Neural progenitor cell (in vitro differentiated cells): ENCODE measurements at regions not wholly inside any gene's neighbourhood (a gene's known extent, or its start where the extent isn't known, plus 50 kb on each side); places are given as distances from the start of the nearest gene placed in this dataset.

Source experiments
- DNase-seq: peaks from one replicate; pipeline ENCODE4 v3.0.0-alpha.2; 2016; ENCODE audit warnings: low spot score
- H2AFZ ChIP-seq: fragments of 200-600 bp; sonication (generic); replicated peaks from 2 replicates; pipeline ENCODE4 v1.6.1; 2016; ENCODE audit warnings: antibody characterized with exemption
- H3F3A ChIP-seq: fragments of 200-600 bp; sonication (generic); 2 replicates; pipeline ENCODE4 v1.6.1; 2016; ENCODE audit warnings: antibody characterized with exemption, low read depth
- H3K27ac ChIP-seq: fragments of 200-600 bp; sonication (generic); 2 replicates; pipeline ENCODE4 v1.5.1; 2016; ENCODE audit warnings: mild to moderate bottlenecking
- H3K27me3 ChIP-seq: fragments of 200-600 bp; sonication (generic); 2 replicates; pipeline ENCODE4 v1.6.1; 2016; ENCODE audit warnings: mild to moderate bottlenecking, moderate library complexity
- H3K36me3 ChIP-seq: fragments of 200-600 bp; sonication (generic); 2 replicates; pipeline ENCODE4 v1.5.1; 2016
- H3K4me1 ChIP-seq: fragments of 200-600 bp; sonication (generic); 2 replicates; pipeline ENCODE4 v1.6.1; 2016; ENCODE audit warnings: mixed run types
- H3K4me2 ChIP-seq: fragments of 200-600 bp; sonication (generic); 2 replicates; pipeline ENCODE4 v1.6.1; 2016
- H3K4me3 ChIP-seq: fragments of 200-600 bp; sonication (generic); 2 replicates; pipeline ENCODE4 v1.5.1; 2016
- H3K79me2 ChIP-seq: fragments of 200-600 bp; sonication (generic); 2 replicates; pipeline ENCODE4 v1.6.1; 2016; ENCODE audit warnings: low read depth
- H3K9ac ChIP-seq: fragments of 200-600 bp; sonication (generic); 2 replicates; pipeline ENCODE4 v1.6.1; 2016
- H3K9me3 ChIP-seq: fragments of 200-600 bp; sonication (generic); 2 replicates; pipeline ENCODE4 v1.5.1; 2016; ENCODE audit warnings: low read depth
- H4K20me1 ChIP-seq: fragments of 200-600 bp; sonication (generic); 2 replicates; pipeline ENCODE4 v1.6.1; 2016; ENCODE audit warnings: low read depth
- H3K27ac Mint-ChIP-seq: 3 replicates; pipeline ENCODE4 v1.8.0; 2021; ENCODE audit warnings: mixed read lengths
- H3K27me3 Mint-ChIP-seq: 2 replicates; pipeline ENCODE4 v1.8.0; 2022; ENCODE audit warnings: low read depth, mild to moderate bottlenecking, inconsistent platforms, moderate library complexity, mixed read lengths; ENCODE audit not compliant: insufficient read depth
- H3K36me3 Mint-ChIP-seq: 3 replicates; pipeline ENCODE4 v1.8.0; 2021; ENCODE audit warnings: mixed read lengths
- H3K4me1 Mint-ChIP-seq: 3 replicates; pipeline ENCODE4 v1.8.0; 2021; ENCODE audit warnings: mixed read lengths
- H3K4me3 Mint-ChIP-seq: 3 replicates; pipeline ENCODE4 v1.8.0; 2021; ENCODE audit warnings: mild to moderate bottlenecking, moderate library complexity, mixed read lengths
- H3K9me3 Mint-ChIP-seq: 3 replicates; pipeline ENCODE4 v1.8.0; 2020; ENCODE audit warnings: mixed read lengths
- EZH2 ChIP-seq: fragments of 200-600 bp; sonication (generic); IDR thresholded peaks from 2 replicates; pipeline ENCODE4 v1.6.1; 2017; ENCODE audit warnings: antibody characterized with exemption, mild to moderate bottlenecking, moderate library complexity
- EZH2phosphoT487 ChIP-seq: fragments of 200-600 bp; sonication (generic); IDR thresholded peaks from 2 replicates; pipeline ENCODE4 v1.6.1; 2017; ENCODE audit warnings: antibody characterized with exemption
- TF ChIP-seq, protein P1 (sequence below): fragments of 200-600 bp; sonication (generic); IDR thresholded peaks from 2 replicates; pipeline ENCODE4 v1.5.1; 2017; ENCODE audit warnings: antibody characterized with exemption, mild to moderate bottlenecking

DNA sequence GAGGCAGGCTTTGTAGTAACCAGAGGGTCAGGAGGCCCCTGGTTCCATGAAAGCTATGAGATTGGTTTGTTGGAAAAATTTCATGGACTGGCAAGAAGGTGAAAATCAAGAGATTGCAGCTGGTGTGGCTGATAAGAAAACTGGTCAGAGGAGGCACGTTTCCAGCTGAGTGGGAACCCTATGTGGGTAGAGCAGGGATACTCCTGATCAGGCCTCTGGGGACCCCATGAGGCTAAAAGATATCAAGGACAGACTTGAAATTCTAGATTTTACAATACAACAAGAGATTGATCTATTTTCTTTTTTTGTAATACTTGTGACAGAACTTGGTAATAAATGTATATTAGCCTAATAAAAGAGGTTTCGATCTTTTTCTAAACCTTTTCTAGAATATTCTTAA is 1615.1 kb downstream of the DPP10 start:
- no peak overlapping the region for H3K4me3 ChIP-seq
- no peak overlapping the region for H3K27ac ChIP-seq
- H3K9ac ChIP-seq, result no peak overlapping the region
- peak overlapping the region; percentile 57 for H2AFZ ChIP-seq
- H4K20me1 ChIP-seq, result no peaks in the 10 kb centered on the region
- no peaks in the 10 kb centered on the region for H3K36me3 ChIP-seq
- H3K79me2 ChIP-seq, result no peaks in the 10 kb centered on the region
- no peak overlapping the region for H3K4me3 Mint-ChIP-seq
- H3K36me3 Mint-ChIP-seq, result no peaks in the 10 kb centered on the region
- no peak overlapping the region for H3K4me2 ChIP-seq
- no peaks in the 10 kb centered on the region for H3F3A ChIP-seq
- no peaks in the 10 kb centered on the region for H3K27me3 ChIP-seq
- H3K4me1 Mint-ChIP-seq, result no peaks in the 10 kb centered on the region
- peak overlapping the region; percentile 1 for H3K27ac Mint-ChIP-seq
- no peaks in the 10 kb centered on the region for H3K9me3 ChIP-seq
- peak; percentile 30 for DNase-seq
- H3K9me3 Mint-ChIP-seq, result peaks cover 10% of the 10 kb centered on the region
- peaks cover 3% of the 10 kb centered on the region for H3K27me3 Mint-ChIP-seq
- no peak for TF ChIP-seq EZH2phosphoT487
- TF ChIP-seq, protein P1, sequence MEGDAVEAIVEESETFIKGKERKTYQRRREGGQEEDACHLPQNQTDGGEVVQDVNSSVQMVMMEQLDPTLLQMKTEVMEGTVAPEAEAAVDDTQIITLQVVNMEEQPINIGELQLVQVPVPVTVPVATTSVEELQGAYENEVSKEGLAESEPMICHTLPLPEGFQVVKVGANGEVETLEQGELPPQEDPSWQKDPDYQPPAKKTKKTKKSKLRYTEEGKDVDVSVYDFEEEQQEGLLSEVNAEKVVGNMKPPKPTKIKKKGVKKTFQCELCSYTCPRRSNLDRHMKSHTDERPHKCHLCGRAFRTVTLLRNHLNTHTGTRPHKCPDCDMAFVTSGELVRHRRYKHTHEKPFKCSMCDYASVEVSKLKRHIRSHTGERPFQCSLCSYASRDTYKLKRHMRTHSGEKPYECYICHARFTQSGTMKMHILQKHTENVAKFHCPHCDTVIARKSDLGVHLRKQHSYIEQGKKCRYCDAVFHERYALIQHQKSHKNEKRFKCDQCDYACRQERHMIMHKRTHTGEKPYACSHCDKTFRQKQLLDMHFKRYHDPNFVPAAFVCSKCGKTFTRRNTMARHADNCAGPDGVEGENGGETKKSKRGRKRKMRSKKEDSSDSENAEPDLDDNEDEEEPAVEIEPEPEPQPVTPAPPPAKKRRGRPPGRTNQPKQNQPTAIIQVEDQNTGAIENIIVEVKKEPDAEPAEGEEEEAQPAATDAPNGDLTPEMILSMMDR, result peak; percentile 32
- no peak for TF ChIP-seq EZH2
- H3K4me1 ChIP-seq, result no peaks in the 10 kb centered on the region

DNA sequence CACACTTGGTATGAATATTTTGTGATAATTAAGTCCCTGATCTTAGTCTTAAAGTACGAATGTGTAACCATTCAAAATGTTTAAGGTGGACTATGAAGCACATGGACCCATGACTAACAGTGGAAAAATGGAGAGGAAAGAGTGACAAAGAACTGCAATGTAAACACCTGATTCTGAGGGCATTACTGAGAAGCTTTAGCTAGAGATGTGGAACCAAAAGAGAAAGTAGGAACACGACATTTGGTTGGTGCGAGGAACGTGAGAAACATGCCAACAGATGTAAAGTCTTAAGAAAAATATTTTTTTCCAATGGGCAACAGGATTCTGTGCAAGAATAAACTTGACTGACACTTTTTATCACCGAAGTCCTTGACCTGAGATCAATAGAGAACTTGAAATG is 1618.6 kb downstream of the DPP10 start:
- no peaks in the 10 kb centered on the region for H3K27me3 ChIP-seq
- Mint-ChIP-seq H3K36me3 (no peaks in the 10 kb centered on the region), H3K27me3 (no peaks in the 10 kb centered on the region), H3K9me3 (no peaks in the 10 kb centered on the region), H3K27ac (no peak overlapping the region), H3K4me1 (no peaks in the 10 kb centered on the region), H3K4me3 (no peak overlapping the region)
- H3K9me3 ChIP-seq, result no peaks in the 10 kb centered on the region
- no peak overlapping the region for H3K4me2 ChIP-seq
- H3K27ac ChIP-seq, result no peak overlapping the region
- TF ChIP-seq EZH2 (no peak), EZH2phosphoT487 (no peak)
- TF ChIP-seq, protein P1, result no peak
- H4K20me1 ChIP-seq, result no peaks in the 10 kb centered on the region
- H2AFZ ChIP-seq, result no peak overlapping the region
- no peak overlapping the region for H3K9ac ChIP-seq
- no peaks in the 10 kb centered on the region for H3K4me1 ChIP-seq
- no peaks in the 10 kb centered on the region for H3K79me2 ChIP-seq
- no peak overlapping the region for H3K4me3 ChIP-seq
- DNase-seq, result no peak
- H3F3A ChIP-seq, result no peaks in the 10 kb centered on the region
- no peaks in the 10 kb centered on the region for H3K36me3 ChIP-seq

DNA sequence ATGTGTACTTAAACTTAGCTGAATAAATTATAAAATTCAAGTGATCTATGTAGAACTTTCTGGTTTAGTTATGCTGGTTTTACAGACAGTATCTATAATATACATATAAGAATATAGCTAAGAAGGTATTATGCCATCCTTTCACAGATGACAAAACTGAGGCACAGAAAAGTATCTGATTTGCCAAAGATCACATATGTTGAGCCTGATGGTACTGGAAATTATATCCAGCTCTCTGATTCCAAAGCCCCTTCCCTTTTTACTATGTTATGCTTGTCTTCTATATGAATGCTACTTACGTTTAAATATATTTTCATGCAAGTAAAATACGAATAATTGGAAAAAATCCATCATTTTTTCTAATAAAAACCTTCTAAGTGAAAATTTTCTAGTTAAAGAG is 1631.3 kb downstream of the DPP10 start:
- no peaks in the 10 kb centered on the region for H3K4me1 ChIP-seq
- H3K36me3 Mint-ChIP-seq, result no peaks in the 10 kb centered on the region
- no peaks in the 10 kb centered on the region for H3K27me3 ChIP-seq
- H3K9me3 Mint-ChIP-seq, result no peaks in the 10 kb centered on the region
- no peak overlapping the region for H3K27ac Mint-ChIP-seq
- H3K4me1 Mint-ChIP-seq, result no peaks in the 10 kb centered on the region
- no peak overlapping the region for H3K27ac ChIP-seq
- no peaks in the 10 kb centered on the region for H3K36me3 ChIP-seq
- no peaks in the 10 kb centered on the region for H3K9me3 ChIP-seq
- H3K79me2 ChIP-seq, result no peaks in the 10 kb centered on the region
- no peak overlapping the region for H3K4me2 ChIP-seq
- H2AFZ ChIP-seq, result no peak overlapping the region
- no peaks in the 10 kb centered on the region for H3K27me3 Mint-ChIP-seq
- H3K4me3 ChIP-seq, result no peak overlapping the region
- H4K20me1 ChIP-seq, result no peaks in the 10 kb centered on the region
- no peaks in the 10 kb centered on the region for H3F3A ChIP-seq
- no peak for DNase-seq
- H3K9ac ChIP-seq, result no peak overlapping the region
- TF ChIP-seq, protein P1, result no peak
- no peak for TF ChIP-seq EZH2
- TF ChIP-seq EZH2phosphoT487, result no peak
- H3K4me3 Mint-ChIP-seq, result no peak overlapping the region
